Vagina (tissue), 2 donors: ENCODE measurements at regions not wholly inside any gene's neighbourhood (a gene's known extent, or its start where the extent isn't known, plus 50 kb on each side); places are given as distances from the start of the nearest gene placed in this dataset.

ENCODE experiments used
- POLR2A ChIP-seq, 2 donors: fragments of 450-650 bp; IDR thresholded peaks; one replicate each; pipeline ENCODE4 v1.6.1; 2017; ENCODE audit warnings: antibody characterized with exemption in 2 of 2, mild to moderate bottlenecking in 2 of 2, moderate library complexity in 2 of 2
- POLR2AphosphoS5 ChIP-seq, 2 donors: sonication (generic); formaldehyde crosslinking; IDR thresholded peaks; one replicate each; pipeline ENCODE4 v1.9.0; 2017; ENCODE audit warnings: antibody characterized with exemption in 2 of 2, mild to moderate bottlenecking in 2 of 2, low read depth in 1 of 2; ENCODE audit not compliant: insufficient read depth in 1 of 2
- TF ChIP-seq, protein P1 (sequence below), 3 experiments: fragments of 450-650 bp in 2 of 3; fragments of 200-600 bp in 1 of 3; sonication (generic) in 1 of 3; IDR thresholded peaks; one replicate each; pipeline ENCODE4 v1.5.1; 2017 to 2019; ENCODE audit warnings: antibody characterized with exemption in 3 of 3, mild to moderate bottlenecking in 2 of 3, moderate library complexity in 2 of 3

DNA sequence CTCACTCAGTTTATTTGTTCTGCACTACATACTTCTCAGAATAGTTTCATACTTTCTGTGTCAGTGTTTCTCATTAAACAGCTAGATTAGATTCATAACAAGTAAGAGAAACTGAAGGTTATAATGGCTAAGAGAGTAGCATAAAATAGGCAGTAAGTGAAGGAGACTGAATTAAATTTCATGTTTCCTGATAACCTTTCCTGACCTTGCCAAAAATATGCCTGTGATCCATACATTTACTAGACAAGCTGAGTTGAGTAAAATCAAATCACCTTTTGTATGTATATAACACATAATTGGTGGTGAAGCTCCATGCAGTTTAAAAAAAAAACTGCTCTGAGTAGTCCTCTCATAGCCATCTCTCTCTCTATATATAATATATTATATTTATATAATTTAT, 545.3 kb upstream of the PCDH20 start:
- TF ChIP-seq, protein P1, sequence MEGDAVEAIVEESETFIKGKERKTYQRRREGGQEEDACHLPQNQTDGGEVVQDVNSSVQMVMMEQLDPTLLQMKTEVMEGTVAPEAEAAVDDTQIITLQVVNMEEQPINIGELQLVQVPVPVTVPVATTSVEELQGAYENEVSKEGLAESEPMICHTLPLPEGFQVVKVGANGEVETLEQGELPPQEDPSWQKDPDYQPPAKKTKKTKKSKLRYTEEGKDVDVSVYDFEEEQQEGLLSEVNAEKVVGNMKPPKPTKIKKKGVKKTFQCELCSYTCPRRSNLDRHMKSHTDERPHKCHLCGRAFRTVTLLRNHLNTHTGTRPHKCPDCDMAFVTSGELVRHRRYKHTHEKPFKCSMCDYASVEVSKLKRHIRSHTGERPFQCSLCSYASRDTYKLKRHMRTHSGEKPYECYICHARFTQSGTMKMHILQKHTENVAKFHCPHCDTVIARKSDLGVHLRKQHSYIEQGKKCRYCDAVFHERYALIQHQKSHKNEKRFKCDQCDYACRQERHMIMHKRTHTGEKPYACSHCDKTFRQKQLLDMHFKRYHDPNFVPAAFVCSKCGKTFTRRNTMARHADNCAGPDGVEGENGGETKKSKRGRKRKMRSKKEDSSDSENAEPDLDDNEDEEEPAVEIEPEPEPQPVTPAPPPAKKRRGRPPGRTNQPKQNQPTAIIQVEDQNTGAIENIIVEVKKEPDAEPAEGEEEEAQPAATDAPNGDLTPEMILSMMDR (IDR thresholded peaks at IDR 0.05): no peak
- TF ChIP-seq POLR2AphosphoS5 (IDR thresholded peaks at IDR 0.05; ENCODE audit: insufficient read depth in 1 of 2, low read depth in 1 of 2) (no peak), POLR2A (IDR thresholded peaks at IDR 0.05) (no peak)
